ENCODE measurements at regions not wholly inside any gene's neighbourhood (a gene's known extent, or its start where the extent isn't known, plus 50 kb on each side); places are given as distances from the start of the nearest gene placed in this dataset.

GRCh38 chr13:37491661-37492060 is 106.9 kb downstream of the POSTN start (continued):
- TF ChIP-seq ETS1 (IDR thresholded peaks at IDR 0.05) (no peak), CREB1 (CRISPR knock-in tag; IDR thresholded peaks at IDR 0.05; ENCODE audit: low read depth) (no peak), EZH2 (IDR thresholded peaks at IDR 0.05; ENCODE audit: low read depth, unreplicated experiment) (no peak), POLR2AphosphoS5 (IDR thresholded peaks at IDR 0.05; ENCODE audit: low read depth) (no peak), JUNB (IDR thresholded peaks at IDR 0.05; ENCODE audit: unreplicated experiment) (no peak), STAT1 (IDR thresholded peaks at IDR 0.05; ENCODE audit: unreplicated experiment) (no peak), ZNF114 (CRISPR knock-in tag; IDR thresholded peaks at IDR 0.05) (no peak), ZNF462 (CRISPR knock-in tag; IDR thresholded peaks at IDR 0.05) (no peak)

GRCh38 chr13:37490176-37490779 is 108.3 kb downstream of the POSTN start:
- H3K27ac Mint-ChIP-seq: no peak overlapping the region
- no peak for DNase-seq (ENCODE audit: low spot score)
- H3K4me1 Mint-ChIP-seq: peaks cover 6% of the 10 kb centered on the region; the same call in 2 of the 3 replicates
- no peak overlapping the region for H3K27ac ChIP-seq (ENCODE audit: low read depth)
- H3K4me1 ChIP-seq (ENCODE audit: insufficient read depth): no peaks in the 10 kb centered on the region
- H4K20me1 ChIP-seq (replicated peaks; ENCODE audit: insufficient read depth): no peaks in the 10 kb centered on the region
- 0 out of 2 replicates have a peak, but pooled peaks cover 2% of the 10 kb centered on the region for H3K9me2 ChIP-seq (ENCODE audit: insufficient read depth)
- no peaks in the 10 kb centered on the region for H3K9me3 Mint-ChIP-seq
- H2AFZ ChIP-seq: no peak overlapping the region
- no peak overlapping the region for H3K4me2 ChIP-seq
- H3F3A ChIP-seq (replicated peaks; ENCODE audit: low read depth): no peaks in the 10 kb centered on the region
- H3K4me3 Mint-ChIP-seq: no peak overlapping the region
- H3K79me2 ChIP-seq (replicated peaks; ENCODE audit: insufficient read depth): no peaks in the 10 kb centered on the region
- H3K36me3 ChIP-seq (ENCODE audit: insufficient read depth): no peaks in the 10 kb centered on the region
- no peaks in the 10 kb centered on the region for H3K27me3 ChIP-seq (ENCODE audit: insufficient read depth)
- no peak overlapping the region for H3K4me3 ChIP-seq
- ATAC-seq: no peak
- peaks cover 2% of the 10 kb centered on the region for H3K27me3 Mint-ChIP-seq (ENCODE audit: insufficient read depth, low read depth, poor library complexity)
- H3K36me3 Mint-ChIP-seq (ENCODE audit: low read depth): no peaks in the 10 kb centered on the region
- TF ChIP-seq EZH2 (IDR thresholded peaks at IDR 0.05; ENCODE audit: low read depth, unreplicated experiment) (no peak), REST (IDR thresholded peaks at IDR 0.05; ENCODE audit: unreplicated experiment) (no peak), ZNF331 (CRISPR knock-in tag; IDR thresholded peaks at IDR 0.05; ENCODE audit: low read depth) (no peak), CTCF (conservative IDR thresholded peaks at IDR 0.05; ENCODE audit: low read depth in 2 of 2) (no peak), ETS1 (IDR thresholded peaks at IDR 0.05) (no peak)

Measured in GM23338 (cell line).